B cell (primary cell): ENCODE measurements at regions not wholly inside any gene's neighbourhood (a gene's known extent, or its start where the extent isn't known, plus 50 kb on each side); places are given as distances from the start of the nearest gene placed in this dataset.

ENCODE experiments used
- ATAC-seq: fragments of 200-7000 bp; cut with Tn5 transposase; one replicate; pipeline ENCODE4 v1.10.0; 2021; ENCODE audit warnings: low read depth, mild to moderate bottlenecking, moderate number of reproducible peaks, moderate library complexity
- CTCF ChIA-PET: fragments of 350-600 bp; sonication (Branson Sonifier 250); formaldehyde crosslinking; loops from one replicate; lab custom pipeline; 2021; ENCODE audit warnings: antibody characterized with exemption, inconsistent platforms; lab: Charles Lee
- POLR2A ChIA-PET: fragments of 350-600 bp; sonication (Branson Sonifier 250); formaldehyde crosslinking; loops from one replicate; lab custom pipeline; 2021; ENCODE audit warnings: antibody characterized with exemption; lab: Charles Lee
- DNase-seq: peaks from one replicate; pipeline ENCODE4 v3.0.0; 2013
- H2AFZ ChIP-seq: 2 replicates; pipeline ENCODE4 v1.6.1; 2012; ENCODE audit warnings: mild to moderate bottlenecking, low read depth, low read length; ENCODE audit not compliant: insufficient read depth, poor library complexity, severe bottlenecking
- H3K27ac ChIP-seq, 2 donors: 1 replicate in 1 of 2; 2 replicates in 1 of 2; pipeline ENCODE4 v1.5.1; 2012 to 2013; ENCODE audit warnings: low read length in 2 of 2, mild to moderate bottlenecking in 2 of 2, moderate library complexity in 1 of 2
- H3K27me3 ChIP-seq, 4 experiments: fragments of 200-600 bp in 1 of 4; sonication (generic) in 1 of 4; replicated peaks in 1 of 4; 1 replicate in 2 of 4; 2 replicates in 2 of 4; pipeline versions ENCODE4 v1.6.1 to v1.7.0; 2013 to 2016; ENCODE audit warnings: low read length in 3 of 4, mild to moderate bottlenecking in 2 of 4, mixed read lengths in 1 of 4, moderate library complexity in 1 of 4; ENCODE audit not compliant: insufficient read depth in 4 of 4, control insufficient read depth in 3 of 4; ENCODE audit errors: control extremely low read depth in 1 of 4
- H3K36me3 ChIP-seq, 2 experiments: replicated peaks in 1 of 2; 1 replicate in 1 of 2; 2 replicates in 1 of 2; pipeline versions ENCODE4 v1.6.1 to v1.7.1; 2013; ENCODE audit warnings: low read length in 1 of 2; ENCODE audit not compliant: insufficient read depth in 2 of 2, control insufficient read depth in 1 of 2; ENCODE audit errors: control extremely low read depth in 1 of 2, extremely low read depth in 1 of 2
- H3K4me1 ChIP-seq, 2 donors: fragments of 200-600 bp in 1 of 2; sonication (generic) in 1 of 2; 1 replicate in 1 of 2; 2 replicates in 1 of 2; pipeline versions ENCODE4 v1.5.1 to v1.6.1; 2013 to 2017; ENCODE audit warnings: low read length in 2 of 2; ENCODE audit not compliant: control insufficient read depth in 2 of 2, insufficient read depth in 2 of 2
- H3K4me2 ChIP-seq: replicated peaks from 2 replicates; pipeline ENCODE3; 2012; ENCODE audit warnings: mild to moderate bottlenecking, low read depth, low read length; ENCODE audit not compliant: poor library complexity, severe bottlenecking
- H3K4me3 ChIP-seq, 5 experiments: fragments of 200-600 bp in 1 of 5; sonication (generic) in 1 of 5; 1 replicate in 3 of 5; 2 replicates in 2 of 5; pipeline versions ENCODE4 v1.5.1 to v1.7.0; 2011 to 2016; ENCODE audit warnings: low read length in 4 of 5, mild to moderate bottlenecking in 4 of 5, low read depth in 2 of 5, control low read depth in 1 of 5, moderate library complexity in 1 of 5; ENCODE audit not compliant: insufficient read depth in 1 of 5; ENCODE audit errors: control extremely low read depth in 1 of 5, extremely low read depth in 1 of 5
- H3K79me2 ChIP-seq: fragments of 200-600 bp; sonication (generic); one replicate; pipeline ENCODE4 v1.6.0; 2016; ENCODE audit warnings: low read length; ENCODE audit not compliant: control insufficient read depth, insufficient read depth
- H3K9ac ChIP-seq: fragments of 200-600 bp; sonication (generic); 2 replicates; pipeline ENCODE4 v1.6.1; 2017; ENCODE audit warnings: mild to moderate bottlenecking, low read length, moderate library complexity
- H3K9me3 ChIP-seq, 3 donors: one replicate each; pipeline versions ENCODE4 v1.6.1 to v1.7.1; 2013; ENCODE audit warnings: low read length in 2 of 3; ENCODE audit not compliant: control insufficient read depth in 2 of 3, insufficient read depth in 1 of 3; ENCODE audit errors: control extremely low read depth in 1 of 3
- H4K20me1 ChIP-seq: 2 replicates; pipeline ENCODE4 v1.6.0; 2012; ENCODE audit warnings: mild to moderate bottlenecking, low read length; ENCODE audit not compliant: insufficient read depth, control insufficient read depth, poor library complexity, severe bottlenecking
- H3K27ac Mint-ChIP-seq: one replicate; pipeline ENCODE4 v1.8.0; 2021; ENCODE audit warnings: mixed read lengths
- H3K27me3 Mint-ChIP-seq: one replicate; pipeline ENCODE4 v1.8.0; 2021; ENCODE audit warnings: mixed read lengths
- H3K4me1 Mint-ChIP-seq: one replicate; pipeline ENCODE4 v1.8.0; 2021; ENCODE audit warnings: mixed read lengths
- H3K4me3 Mint-ChIP-seq: one replicate; pipeline ENCODE4 v1.8.0; 2021; ENCODE audit warnings: mixed read lengths
- H3K9me3 Mint-ChIP-seq: one replicate; pipeline ENCODE4 v1.8.0; 2022; ENCODE audit warnings: mixed read lengths; ENCODE audit not compliant: insufficient read depth
- EZH2 ChIP-seq: IDR thresholded peaks from 2 replicates; pipeline ENCODE4 v1.6.1; 2012; ENCODE audit warnings: borderline replicate concordance, low read depth, mild to moderate bottlenecking, moderate library complexity, low read length; ENCODE audit not compliant: insufficient read depth, poor library complexity, severe bottlenecking
- WGBS: methylation state at CpG from one replicate; pipeline ENCODE4 v1.1.5; 2013; ENCODE audit warnings: missing lambda C conversion rate; ENCODE audit not compliant: insufficient coverage; 5-methylcytosine and 5-hydroxymethylcytosine counted together
- intact Hi-C: fragments of 100-400 bp; cut with micrococcal nuclease; formaldehyde crosslinking; loops from one replicate; pipeline ENCODE4 v1.10.0; 2022
- TF ChIP-seq, protein P1 (sequence below): fragments of 200-600 bp; IDR thresholded peaks from one replicate; pipeline ENCODE4 v1.8.0; 2022; ENCODE audit warnings: antibody characterized with exemption, mild to moderate bottlenecking

- Histone ChIP-seq H3K4me3 (no peak overlapping the region), H3K36me3 (no peaks in the 10 kb centered on the region), H4K20me1 (no peaks in the 10 kb centered on the region), H3K9me3 (peaks cover 0 to 6% (median 0%) of the 10 kb centered on the region in 3 donors), H2AFZ (peak overlapping the region; percentile 22), H3K4me1 (peaks cover 4 to 17% of the 10 kb centered on the region in 2 donors), H3K79me2 (no peaks in the 10 kb centered on the region), H3K27ac (no peak overlapping the region), H3K4me2 (no peak overlapping the region), H3K9ac (no peak overlapping the region), H3K27me3 (no peaks in the 10 kb centered on the region)
- Mint-ChIP-seq H3K4me3 (no peak overlapping the region), H3K27ac (no peak overlapping the region), H3K27me3 (no peaks in the 10 kb centered on the region), H3K4me1 (peaks cover 10% of the 10 kb centered on the region), H3K9me3 (no peaks in the 10 kb centered on the region)
- TF ChIP-seq, protein P1, sequence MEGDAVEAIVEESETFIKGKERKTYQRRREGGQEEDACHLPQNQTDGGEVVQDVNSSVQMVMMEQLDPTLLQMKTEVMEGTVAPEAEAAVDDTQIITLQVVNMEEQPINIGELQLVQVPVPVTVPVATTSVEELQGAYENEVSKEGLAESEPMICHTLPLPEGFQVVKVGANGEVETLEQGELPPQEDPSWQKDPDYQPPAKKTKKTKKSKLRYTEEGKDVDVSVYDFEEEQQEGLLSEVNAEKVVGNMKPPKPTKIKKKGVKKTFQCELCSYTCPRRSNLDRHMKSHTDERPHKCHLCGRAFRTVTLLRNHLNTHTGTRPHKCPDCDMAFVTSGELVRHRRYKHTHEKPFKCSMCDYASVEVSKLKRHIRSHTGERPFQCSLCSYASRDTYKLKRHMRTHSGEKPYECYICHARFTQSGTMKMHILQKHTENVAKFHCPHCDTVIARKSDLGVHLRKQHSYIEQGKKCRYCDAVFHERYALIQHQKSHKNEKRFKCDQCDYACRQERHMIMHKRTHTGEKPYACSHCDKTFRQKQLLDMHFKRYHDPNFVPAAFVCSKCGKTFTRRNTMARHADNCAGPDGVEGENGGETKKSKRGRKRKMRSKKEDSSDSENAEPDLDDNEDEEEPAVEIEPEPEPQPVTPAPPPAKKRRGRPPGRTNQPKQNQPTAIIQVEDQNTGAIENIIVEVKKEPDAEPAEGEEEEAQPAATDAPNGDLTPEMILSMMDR, result no peak
- TF ChIP-seq EZH2, result no peak
- POLR2A ChIA-PET, result no interaction called here
- ATAC-seq, result no peak
- DNase-seq, result no peak
- CTCF ChIA-PET, result interaction anchor here (0.7 to 1.3 kb wide), 2 partner anchors 23 to 952 kb away, joined by 3 read pairs; no protein-coding TSS in a partner anchor
- 100% methylated on average over 1 of the region's 8 CpGs for WGBS
- intact Hi-C loops, result no loop called here
Observed at GRCh38 chr1:244296003-244296402, 155.7 kb downstream of the ADSS2 start.

DNA sequence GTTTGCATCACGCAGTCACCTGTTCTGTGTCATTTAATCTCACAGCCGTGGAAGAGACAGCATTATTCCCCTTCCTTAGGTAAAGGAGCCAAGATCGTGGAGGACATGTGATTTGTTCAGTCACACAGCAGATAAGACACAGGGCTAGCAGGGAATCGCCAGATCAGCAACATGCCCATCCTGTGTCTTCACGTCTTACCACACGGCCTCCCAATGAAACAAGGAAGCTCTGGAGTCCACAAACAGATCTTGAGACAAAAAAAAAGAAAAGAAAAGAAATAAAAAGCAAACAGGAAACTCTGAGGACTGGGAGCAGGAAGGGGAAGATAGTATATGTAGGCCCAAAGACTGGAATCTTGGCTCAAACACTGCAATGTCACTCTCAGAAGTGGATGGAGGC is 155.3 kb downstream of the ADSS2 start:
- Mint-ChIP-seq H3K9me3 (no peaks in the 10 kb centered on the region), H3K27me3 (no peaks in the 10 kb centered on the region), H3K4me3 (no peak overlapping the region), H3K27ac (no peak overlapping the region), H3K4me1 (peaks cover 10% of the 10 kb centered on the region)
- peaks cover 0 to 6% (median 0%) of the 10 kb centered on the region in 3 donors for H3K9me3 ChIP-seq
- no peak overlapping the region for H3K9ac ChIP-seq
- H3K36me3 ChIP-seq, result no peaks in the 10 kb centered on the region
- DNase-seq (no peak), ATAC-seq (no peak)
- no peaks in the 10 kb centered on the region for H3K27me3 ChIP-seq
- H3K4me3 ChIP-seq, result no peak overlapping the region
- H3K4me2 ChIP-seq, result no peak overlapping the region
- ChIA-PET POLR2A (no interaction called here), CTCF (interaction anchor here (1.4 kb wide), 1 partner anchor 953 kb away, joined by 5 read pairs; no protein-coding TSS in a partner anchor)
- no peaks in the 10 kb centered on the region for H4K20me1 ChIP-seq
- H3K4me1 ChIP-seq, result peaks cover 4 to 17% of the 10 kb centered on the region in 2 donors
- H3K27ac ChIP-seq, result no peak overlapping the region
- peak overlapping the region; percentile 22 for H2AFZ ChIP-seq
- 87% methylated on average over 4 of the region's 6 CpGs for WGBS
- no peaks in the 10 kb centered on the region for H3K79me2 ChIP-seq
- intact Hi-C loops, result no loop called here
- no peak for TF ChIP-seq EZH2
- TF ChIP-seq, protein P1, result no peak
